Neural cell (in vitro differentiated cells): ENCODE measurements at regions not wholly inside any gene's neighbourhood (a gene's known extent, or its start where the extent isn't known, plus 50 kb on each side); places are given as distances from the start of the nearest gene placed in this dataset.

Source experiments
- H2AFZ ChIP-seq: fragments of 200-600, 300-800 bp; sonication (generic), shearing (Covaris generic); 2 replicates; pipeline ENCODE4 v1.6.0; 2014; ENCODE audit warnings: low read depth, mild to moderate bottlenecking, antibody characterized with exemption, low read length, moderate library complexity
- H3F3A ChIP-seq: fragments of 200-600 bp; shearing (Covaris generic); 2 replicates; pipeline ENCODE4 v1.6.1; 2016; ENCODE audit warnings: mild to moderate bottlenecking, moderate library complexity, mixed read lengths, antibody characterized with exemption, low read length; ENCODE audit not compliant: insufficient read depth, poor library complexity, severe bottlenecking
- H3K27ac ChIP-seq: fragments of 200-600, 300-800 bp; sonication (generic), shearing (Covaris generic); 2 replicates; pipeline ENCODE4 v1.5.1; 2014; ENCODE audit warnings: mild to moderate bottlenecking, low read length, moderate library complexity
- H3K27me3 ChIP-seq: fragments of 300-800, 200-600 bp; sonication (generic), shearing (Covaris generic); 2 replicates; pipeline ENCODE4 v1.6.0; 2014; ENCODE audit warnings: mild to moderate bottlenecking, low read depth, low read length, moderate library complexity; ENCODE audit not compliant: insufficient read depth
- H3K36me3 ChIP-seq: fragments of 300-800, 200-600 bp; sonication (generic), shearing (Covaris generic); 2 replicates; pipeline ENCODE4 v1.5.1; 2014; ENCODE audit warnings: mild to moderate bottlenecking, antibody characterized with exemption, low read length, moderate library complexity; ENCODE audit not compliant: insufficient read depth
- H3K4me2 ChIP-seq: fragments of 300-800, 200-600 bp; sonication (generic), shearing (Covaris generic); 2 replicates; pipeline ENCODE4 v1.6.0; 2014; ENCODE audit warnings: mild to moderate bottlenecking, low read length
- H3K4me3 ChIP-seq: fragments of 300-800, 200-600 bp; sonication (generic), shearing (Covaris generic); 2 replicates; pipeline ENCODE4 v1.5.1; 2014; ENCODE audit warnings: mild to moderate bottlenecking, low read length, moderate library complexity
- H3K79me2 ChIP-seq: fragments of 200-600 bp; shearing (Covaris generic); replicated peaks from 2 replicates; pipeline ENCODE4 v1.6.0; 2014; ENCODE audit warnings: mild to moderate bottlenecking, low read length, moderate library complexity; ENCODE audit not compliant: insufficient read depth
- H3K9ac ChIP-seq: fragments of 300-800, 200-600 bp; sonication (generic), shearing (Covaris generic); 2 replicates; pipeline ENCODE4 v1.6.1; 2016; ENCODE audit warnings: mild to moderate bottlenecking, low read length, mixed read lengths
- H3K9me2 ChIP-seq: fragments of 200-600 bp; shearing (Covaris generic); 2 replicates; pipeline ENCODE4 v1.6.1; 2016; ENCODE audit warnings: mild to moderate bottlenecking, low read length, mixed read lengths; ENCODE audit not compliant: insufficient read depth
- H3K9me3 ChIP-seq: fragments of 200-600, 300-800 bp; sonication (generic), shearing (Covaris generic); 2 replicates; pipeline ENCODE4 v1.6.1; 2016; ENCODE audit warnings: mild to moderate bottlenecking, mixed run types, low read length, moderate library complexity, mixed read lengths
- H4K20me1 ChIP-seq: fragments of 200-600 bp; shearing (Covaris generic); 2 replicates; pipeline ENCODE4 v1.6.1; 2016; ENCODE audit warnings: mild to moderate bottlenecking, mixed run types; ENCODE audit not compliant: insufficient read depth
- CTCF ChIP-seq: fragments of 450-650 bp; IDR thresholded peaks from 2 replicates; pipeline ENCODE4 v1.5.1; 2014; ENCODE audit warnings: antibody characterized with exemption, mild to moderate bottlenecking, moderate library complexity; ENCODE audit not compliant: poor library complexity, severe bottlenecking
- EP300 ChIP-seq: fragments of 450-650 bp; conservative IDR thresholded peaks from 2 replicates; pipeline ENCODE4 v1.6.1; 2014; ENCODE audit warnings: antibody characterized with exemption, mild to moderate bottlenecking, moderate library complexity; ENCODE audit not compliant: poor library complexity, severe bottlenecking
- EZH2 ChIP-seq: fragments of 200-600, 300-800 bp; shearing (Covaris generic), sonication (generic); IDR thresholded peaks from 2 replicates; pipeline ENCODE4 v1.6.1; 2014; ENCODE audit warnings: antibody characterized with exemption, low read length, borderline replicate concordance, mild to moderate bottlenecking; ENCODE audit not compliant: insufficient read depth, poor library complexity, severe bottlenecking
- POLR2AphosphoS5 ChIP-seq: IDR thresholded peaks from 2 replicates; pipeline ENCODE4 v1.6.1; 2012
- RAD21 ChIP-seq: fragments of 450-650 bp; conservative IDR thresholded peaks from 2 replicates; pipeline ENCODE4 v1.6.1; 2014; ENCODE audit warnings: antibody characterized with exemption, mild to moderate bottlenecking, moderate library complexity
- SMC3 ChIP-seq: fragments of 450-650 bp; conservative IDR thresholded peaks from 2 replicates; pipeline ENCODE4 v1.6.1; 2014; ENCODE audit warnings: antibody characterized with exemption, mild to moderate bottlenecking, moderate library complexity; ENCODE audit not compliant: poor library complexity
- TAF1 ChIP-seq: IDR thresholded peaks from 2 replicates; pipeline ENCODE4 v1.6.1; 2012; ENCODE audit warnings: low read depth
- TF ChIP-seq, protein P1 (sequence below): IDR thresholded peaks from 2 replicates; pipeline ENCODE4 v1.6.1; 2012; ENCODE audit warnings: borderline replicate concordance

DNA sequence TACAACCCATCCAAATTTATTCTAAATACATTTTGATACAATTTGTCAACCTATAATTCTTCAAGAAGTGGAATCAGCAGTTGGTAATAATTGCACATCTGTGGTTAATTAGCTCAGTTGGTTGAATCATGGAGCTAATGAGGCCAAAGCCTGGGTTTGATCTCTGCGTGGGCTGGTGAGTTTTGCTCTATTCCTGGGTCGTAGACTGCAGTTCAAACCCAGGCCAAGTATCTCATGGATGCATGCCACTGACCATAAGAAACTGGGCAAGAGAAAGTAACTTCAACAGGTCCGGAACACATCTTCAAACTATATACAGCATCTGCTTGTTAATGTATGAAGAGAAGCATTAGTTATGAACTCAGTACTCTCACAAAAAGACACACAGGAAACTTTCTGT is 779.7 kb downstream of the USP25 start:
- no peak overlapping the region for H3K9ac ChIP-seq
- H3K36me3 ChIP-seq, result no peaks in the 10 kb centered on the region
- TF ChIP-seq EZH2 (no peak), SMC3 (no peak), EP300 (no peak)
- H2AFZ ChIP-seq, result no peak overlapping the region
- no peaks in the 10 kb centered on the region for H4K20me1 ChIP-seq
- no peaks in the 10 kb centered on the region for H3F3A ChIP-seq
- H3K4me3 ChIP-seq, result no peak overlapping the region
- no peaks in the 10 kb centered on the region for H3K27me3 ChIP-seq
- no peaks in the 10 kb centered on the region for H3K9me3 ChIP-seq
- H3K4me2 ChIP-seq, result no peak overlapping the region
- no peak overlapping the region for H3K27ac ChIP-seq
- no peaks in the 10 kb centered on the region for H3K9me2 ChIP-seq
- H3K79me2 ChIP-seq, result no peaks in the 10 kb centered on the region

- Histone ChIP-seq H3K9ac (no peak overlapping the region), H4K20me1 (no peaks in the 10 kb centered on the region), H3K27me3 (no peaks in the 10 kb centered on the region), H3K9me2 (no peaks in the 10 kb centered on the region), H2AFZ (no peak overlapping the region), H3K4me3 (no peak overlapping the region), H3K79me2 (no peaks in the 10 kb centered on the region), H3K4me2 (no peak overlapping the region), H3F3A (no peaks in the 10 kb centered on the region), H3K36me3 (no peaks in the 10 kb centered on the region), H3K27ac (no peak overlapping the region), H3K9me3 (no peaks in the 10 kb centered on the region)
- TF ChIP-seq RAD21 (no peak), TAF1 (no peak), POLR2AphosphoS5 (no peak), SMC3 (no peak), EZH2 (no peak)
- TF ChIP-seq, protein P1, sequence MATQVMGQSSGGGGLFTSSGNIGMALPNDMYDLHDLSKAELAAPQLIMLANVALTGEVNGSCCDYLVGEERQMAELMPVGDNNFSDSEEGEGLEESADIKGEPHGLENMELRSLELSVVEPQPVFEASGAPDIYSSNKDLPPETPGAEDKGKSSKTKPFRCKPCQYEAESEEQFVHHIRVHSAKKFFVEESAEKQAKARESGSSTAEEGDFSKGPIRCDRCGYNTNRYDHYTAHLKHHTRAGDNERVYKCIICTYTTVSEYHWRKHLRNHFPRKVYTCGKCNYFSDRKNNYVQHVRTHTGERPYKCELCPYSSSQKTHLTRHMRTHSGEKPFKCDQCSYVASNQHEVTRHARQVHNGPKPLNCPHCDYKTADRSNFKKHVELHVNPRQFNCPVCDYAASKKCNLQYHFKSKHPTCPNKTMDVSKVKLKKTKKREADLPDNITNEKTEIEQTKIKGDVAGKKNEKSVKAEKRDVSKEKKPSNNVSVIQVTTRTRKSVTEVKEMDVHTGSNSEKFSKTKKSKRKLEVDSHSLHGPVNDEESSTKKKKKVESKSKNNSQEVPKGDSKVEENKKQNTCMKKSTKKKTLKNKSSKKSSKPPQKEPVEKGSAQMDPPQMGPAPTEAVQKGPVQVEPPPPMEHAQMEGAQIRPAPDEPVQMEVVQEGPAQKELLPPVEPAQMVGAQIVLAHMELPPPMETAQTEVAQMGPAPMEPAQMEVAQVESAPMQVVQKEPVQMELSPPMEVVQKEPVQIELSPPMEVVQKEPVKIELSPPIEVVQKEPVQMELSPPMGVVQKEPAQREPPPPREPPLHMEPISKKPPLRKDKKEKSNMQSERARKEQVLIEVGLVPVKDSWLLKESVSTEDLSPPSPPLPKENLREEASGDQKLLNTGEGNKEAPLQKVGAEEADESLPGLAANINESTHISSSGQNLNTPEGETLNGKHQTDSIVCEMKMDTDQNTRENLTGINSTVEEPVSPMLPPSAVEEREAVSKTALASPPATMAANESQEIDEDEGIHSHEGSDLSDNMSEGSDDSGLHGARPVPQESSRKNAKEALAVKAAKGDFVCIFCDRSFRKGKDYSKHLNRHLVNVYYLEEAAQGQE, result no peak
Observed at GRCh38 chr21:16514316-16514715, 784.5 kb downstream of the USP25 start.

DNA sequence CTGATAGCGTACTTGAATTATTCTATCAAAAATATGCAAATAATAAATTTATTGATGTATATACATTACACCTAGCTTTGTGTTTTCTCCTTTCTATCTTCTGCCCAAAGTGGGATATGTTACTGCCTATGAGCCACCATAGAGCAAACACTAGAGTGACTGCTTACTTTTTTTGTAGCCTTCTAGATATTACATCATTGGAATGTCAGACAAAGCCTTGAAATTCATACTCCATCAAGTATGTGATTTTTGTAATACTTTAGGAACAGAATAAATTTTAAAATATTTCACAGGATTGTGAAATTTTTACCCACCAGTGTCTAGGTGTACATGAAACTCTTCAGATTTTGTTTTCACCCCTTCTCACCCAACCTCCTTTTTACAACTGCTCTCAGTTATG is 787.6 kb downstream of the USP25 start:
- H2AFZ ChIP-seq, result no peak overlapping the region
- no peak overlapping the region for H3K4me3 ChIP-seq
- no peaks in the 10 kb centered on the region for H3K9me2 ChIP-seq
- H3K79me2 ChIP-seq, result no peaks in the 10 kb centered on the region
- no peaks in the 10 kb centered on the region for H4K20me1 ChIP-seq
- H3F3A ChIP-seq, result no peaks in the 10 kb centered on the region
- no peaks in the 10 kb centered on the region for H3K27me3 ChIP-seq
- H3K9me3 ChIP-seq, result no peaks in the 10 kb centered on the region
- H3K27ac ChIP-seq, result no peak overlapping the region
- no peaks in the 10 kb centered on the region for H3K36me3 ChIP-seq
- no peak overlapping the region for H3K4me2 ChIP-seq
- no peak for TF ChIP-seq TAF1
- TF ChIP-seq CTCF, result no peak
- TF ChIP-seq RAD21, result no peak
- no peak for TF ChIP-seq SMC3
- H3K9ac ChIP-seq, result no peak overlapping the region
